ENCODE measurements at regions not wholly inside any gene's neighbourhood (a gene's known extent, or its start where the extent isn't known, plus 50 kb on each side); places are given as distances from the start of the nearest gene placed in this dataset. TPM values are rescaled to one million over a fixed set of nuclear protein-coding genes. Genes with fewer than 3 reads are reported as not detected.

Small RNA genes lying in the stretch of these regions (small RNA-seq; reads per million reads assigned to genes)
- gene AL357312.1 (ENCODE audit: insufficient read depth): not detected
